AG10803 (cell line): ENCODE measurements at regions not wholly inside any gene's neighbourhood (a gene's known extent, or its start where the extent isn't known, plus 50 kb on each side); places are given as distances from the start of the nearest gene placed in this dataset.

ENCODE experiments used
- DNase-seq: peaks from one replicate; pipeline ENCODE4 v3.0.0; 2010; ENCODE audit warnings: low read depth
- H3K4me3 ChIP-seq: 2 replicates; pipeline ENCODE4 v1.5.1; 2011; ENCODE audit warnings: mild to moderate bottlenecking, low read length, control low read depth
- CTCF ChIP-seq: conservative IDR thresholded peaks from 2 replicates; pipeline ENCODE4 v1.5.1; 2011; ENCODE audit warnings: mild to moderate bottlenecking, low read length, control low read depth, inconsistent platforms

GRCh38 chr18:44258086-44258485 lies 422.6 kb upstream of the SETBP1 start:
- DNase-seq, result no peak

GRCh38 chr18:44258576-44258975 lies 422.1 kb upstream of the SETBP1 start:
- DNase-seq, result no peak
- no peak for TF ChIP-seq CTCF
- no peak overlapping the region for H3K4me3 ChIP-seq

More at GRCh38 chr18:44258086-44258485, 422.6 kb upstream of the SETBP1 start:
- no peak for TF ChIP-seq CTCF
- no peak overlapping the region for H3K4me3 ChIP-seq

- no peak for TF ChIP-seq CTCF
- no peak overlapping the region for H3K4me3 ChIP-seq
- DNase-seq, result no peak
Observed at GRCh38 chr18:44259610-44260009, 421.1 kb upstream of the SETBP1 start.

- H3K4me3 ChIP-seq, result no peak overlapping the region
- TF ChIP-seq CTCF, result no peak
Observed at GRCh38 chr18:44265437-44265836, 415.3 kb upstream of the SETBP1 start.

GRCh38 chr18:44273298-44273697 lies 407.4 kb upstream of the SETBP1 start:
- no peak overlapping the region for H3K4me3 ChIP-seq
- no peak for DNase-seq
- no peak for TF ChIP-seq CTCF

More at GRCh38 chr18:44265437-44265836, 415.3 kb upstream of the SETBP1 start:
- no peak for DNase-seq

- DNase-seq, result no peak
- no peak overlapping the region for H3K4me3 ChIP-seq
- TF ChIP-seq CTCF, result no peak
Observed at GRCh38 chr18:44280479-44280878, 400.2 kb upstream of the SETBP1 start.

GRCh38 chr18:44286049-44286448 lies 394.6 kb upstream of the SETBP1 start:
- H3K4me3 ChIP-seq, result no peak overlapping the region
- TF ChIP-seq CTCF, result no peak
- DNase-seq, result no peak
